Sigmoid colon (tissue), 6 donors: ENCODE measurements at regions not wholly inside any gene's neighbourhood (a gene's known extent, or its start where the extent isn't known, plus 50 kb on each side); places are given as distances from the start of the nearest gene placed in this dataset.

Experiments
- DNase-seq: peaks from one replicate; pipeline ENCODE4 v3.0.0-alpha.2; 2019
- H3K27ac ChIP-seq, 4 donors: fragments of 200-600 bp; sonication (generic); one replicate each; pipeline ENCODE4 v1.5.1; 2016 to 2019; ENCODE audit warnings: mild to moderate bottlenecking in 1 of 4
- H3K27me3 ChIP-seq, 3 donors: fragments of 200-600 bp; sonication (generic); one replicate each; pipeline ENCODE4 v1.5.1; 2019; ENCODE audit warnings: mild to moderate bottlenecking in 1 of 3
- H3K36me3 ChIP-seq, 4 donors: fragments of 200-600 bp; sonication (generic); one replicate each; pipeline ENCODE4 v1.5.1; 2016 to 2019
- H3K4me1 ChIP-seq, 4 donors: fragments of 200-600 bp; sonication (generic); one replicate each; pipeline ENCODE4 v1.5.1; 2017 to 2019
- H3K4me3 ChIP-seq, 4 donors: fragments of 200-600 bp; sonication (generic); one replicate each; pipeline ENCODE4 v1.5.1; 2017 to 2019; ENCODE audit warnings: mild to moderate bottlenecking in 2 of 4, moderate library complexity in 1 of 4
- H3K9me3 ChIP-seq, 4 donors: fragments of 200-600 bp in 3 of 4; sonication (generic) in 3 of 4; one replicate each; pipeline versions ENCODE4 v1.5.1 to v1.6.1; 2013 to 2019
- CTCF ChIP-seq, 4 experiments: fragments of 450-650 bp in 3 of 4; fragments of 200-600 bp in 1 of 4; IDR thresholded peaks; one replicate each; pipeline ENCODE4 v1.5.1; 2016 to 2019; ENCODE audit warnings: antibody characterized with exemption in 4 of 4, mild to moderate bottlenecking in 3 of 4, moderate library complexity in 2 of 4
- EP300 ChIP-seq, 4 donors: sonication (generic); formaldehyde crosslinking; IDR thresholded peaks; one replicate each; pipeline ENCODE4 v1.6.1; 2017; ENCODE audit warnings: antibody characterized with exemption in 4 of 4
- POLR2A ChIP-seq, 2 donors: fragments of 450-650 bp; IDR thresholded peaks; one replicate each; pipeline ENCODE4 v1.6.1; 2016; ENCODE audit warnings: antibody characterized with exemption in 2 of 2, mild to moderate bottlenecking in 2 of 2, moderate library complexity in 2 of 2
- POLR2AphosphoS5 ChIP-seq, 4 donors: sonication (generic); formaldehyde crosslinking; IDR thresholded peaks; one replicate each; pipeline ENCODE4 v1.6.1; 2017; ENCODE audit warnings: antibody characterized with exemption in 4 of 4
- WGBS, 2 donors: extraction: QIAGEN DNeasy Blood & Tissue Kit; methylation state at CpG; one replicate each; pipeline ENCODE4 v1.1.7; 2013; 5-methylcytosine and 5-hydroxymethylcytosine counted together
- intact Hi-C: fragments of 100-400 bp; cut with DNase I; formaldehyde crosslinking; loops from one replicate; pipeline ENCODE4 v1.15.1; 2023
- donor health status: healthy with polysubstance abuse.
- donor health status: healthy.

GRCh38 chr3:190172751-190173150 lies 52.1 kb upstream of the P3H2 start:
- H3K4me1 ChIP-seq, result no peaks in the 10 kb centered on the region
- no peaks in the 10 kb centered on the region for H3K9me3 ChIP-seq
- H3K27me3 ChIP-seq, result no peaks in the 10 kb centered on the region
- no peak overlapping the region for H3K4me3 ChIP-seq
- TF ChIP-seq POLR2A (IDR thresholded peaks at IDR 0.05), result no peak
- TF ChIP-seq EP300 (IDR thresholded peaks at IDR 0.05), result no peak
- TF ChIP-seq CTCF (IDR thresholded peaks at IDR 0.05), result no peak
- no peak for TF ChIP-seq POLR2AphosphoS5 (IDR thresholded peaks at IDR 0.05)
- 73 to 74% methylated on average over 2 of the region's 2 CpGs for WGBS, 2 donors
- intact Hi-C loops, result no loop called here
- no peaks in the 10 kb centered on the region for H3K36me3 ChIP-seq
- DNase-seq, result no peak
- no peak overlapping the region for H3K27ac ChIP-seq
